HG03342 (cell line): ENCODE measurements at regions not wholly inside any gene's neighbourhood (a gene's known extent, or its start where the extent isn't known, plus 50 kb on each side); places are given as distances from the start of the nearest gene placed in this dataset.
"Not testable (repeated sequence)": the region's sequence is repeated elsewhere in the genome, so short reads cannot be mapped to it uniquely, and the experiment has no call there.

Experiments
- ATAC-seq: cut with Tn5 transposase; IDR thresholded peaks from one replicate; pipeline ENCODE4 v1.9.1; 2021; ENCODE audit warnings: mild to moderate bottlenecking, moderate library complexity; ENCODE audit not compliant: unreplicated experiment

DNA sequence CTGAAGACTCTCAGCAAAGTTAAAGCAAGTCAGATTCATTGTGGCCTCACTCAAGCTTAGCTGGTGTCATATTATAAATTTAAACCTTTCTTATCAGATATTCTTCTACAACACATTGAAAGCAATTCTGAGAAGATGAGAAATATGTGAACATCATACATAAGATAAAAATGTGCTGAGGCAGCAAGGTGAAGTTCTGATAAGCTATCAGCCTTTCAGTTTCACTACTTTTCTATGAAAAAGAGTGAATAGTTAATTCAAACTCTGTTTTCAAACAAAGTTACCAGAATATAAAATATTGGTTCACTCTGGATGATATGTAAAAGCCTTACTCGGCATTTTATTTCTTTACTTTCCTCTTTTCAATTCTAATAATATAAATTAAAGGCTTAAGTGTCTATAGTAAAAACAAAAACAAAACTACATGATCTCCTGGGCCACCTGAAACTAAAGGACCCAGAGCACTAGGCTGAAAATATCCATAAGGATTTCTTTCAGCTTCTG is 824.4 kb downstream of the MTRR start:
- no peak for ATAC-seq

- no peak for ATAC-seq
These were observed 825.6 kb downstream of the MTRR start for GRCh38 chr5:8694545-8694944.

- ATAC-seq = no peak
These were observed 827.2 kb downstream of the MTRR start for GRCh38 chr5:8695902-8696845.

DNA sequence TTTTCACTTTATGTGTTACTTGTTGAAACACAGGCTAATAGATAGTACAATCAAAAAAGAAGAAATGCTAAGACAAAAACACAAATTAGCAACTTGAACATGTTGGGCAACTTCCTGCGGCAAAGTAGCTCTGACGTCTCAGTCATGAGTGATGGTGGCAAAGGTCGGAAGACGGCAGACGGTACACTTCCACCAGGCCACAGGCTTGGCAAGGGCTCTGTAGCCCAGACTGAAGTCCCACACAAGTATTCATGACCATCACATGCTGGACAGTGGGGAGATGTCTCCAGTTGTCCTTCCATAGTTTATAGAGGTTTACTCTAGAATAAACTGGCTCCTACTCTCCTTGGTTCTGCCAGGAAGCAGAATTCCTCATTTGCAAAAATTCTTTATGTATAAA is 831.3 kb downstream of the MTRR start:
- ATAC-seq = no peak

- ATAC-seq = no peak
These were observed 831.7 kb downstream of the MTRR start for GRCh38 chr5:8700671-8701070.

DNA sequence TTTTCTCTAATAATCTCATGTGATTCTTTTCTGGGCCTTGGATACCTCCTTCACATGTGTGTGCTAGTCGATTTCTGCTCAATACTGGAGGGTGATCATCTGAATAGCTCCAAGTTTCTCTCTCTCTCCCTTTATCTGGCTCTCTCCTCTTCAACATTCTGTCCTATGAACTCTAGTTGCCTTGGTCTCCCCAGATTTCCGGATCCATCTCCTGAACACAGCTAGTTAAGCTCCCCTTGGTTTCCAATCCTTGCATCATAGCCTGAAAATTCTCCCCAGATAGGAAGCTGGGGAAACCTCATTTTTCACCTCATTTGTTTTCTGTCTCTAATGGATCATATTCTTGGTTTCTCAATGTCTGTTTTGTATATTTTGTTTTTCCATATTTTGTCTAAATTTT is 832.3 kb downstream of the MTRR start:
- ATAC-seq = no peak

GRCh38 chr5:8710426-8710930 is 835.4 kb downstream of the SEMA5A start:
- no peak for ATAC-seq

- ATAC-seq = no peak
These were observed 831.7 kb downstream of the SEMA5A start for GRCh38 chr5:8714198-8714597.

- no peak for ATAC-seq
These were observed 831.0 kb downstream of the SEMA5A start for GRCh38 chr5:8714861-8715260.

- no peak for ATAC-seq
These were observed 826.1 kb downstream of the SEMA5A start for GRCh38 chr5:8719796-8720195.

- ATAC-seq = no peak
These were observed 825.4 kb downstream of the SEMA5A start for GRCh38 chr5:8720506-8720905.

DNA sequence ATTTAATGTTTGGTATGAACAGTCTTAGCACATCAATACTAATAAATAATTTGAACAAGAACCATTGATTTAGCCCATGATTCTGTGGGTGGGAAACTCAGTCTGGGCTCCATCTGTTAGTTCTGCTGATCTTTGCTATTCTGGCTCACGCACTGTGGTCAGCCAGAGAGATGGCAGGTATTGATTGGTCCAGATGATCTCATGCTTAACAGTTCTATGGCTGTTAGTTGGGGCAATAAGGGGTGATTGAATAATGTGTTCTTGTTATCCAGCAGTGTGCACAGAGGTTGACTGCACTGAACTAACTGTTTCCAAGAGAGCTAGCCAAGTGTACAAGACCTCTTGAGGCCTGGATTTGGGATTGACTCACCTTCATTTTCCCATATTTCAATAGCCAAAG is 824.3 kb downstream of the SEMA5A start:
- no peak for ATAC-seq

GRCh38 chr5:8726383-8727036 is 819.4 kb downstream of the SEMA5A start:
- no peak for ATAC-seq

DNA sequence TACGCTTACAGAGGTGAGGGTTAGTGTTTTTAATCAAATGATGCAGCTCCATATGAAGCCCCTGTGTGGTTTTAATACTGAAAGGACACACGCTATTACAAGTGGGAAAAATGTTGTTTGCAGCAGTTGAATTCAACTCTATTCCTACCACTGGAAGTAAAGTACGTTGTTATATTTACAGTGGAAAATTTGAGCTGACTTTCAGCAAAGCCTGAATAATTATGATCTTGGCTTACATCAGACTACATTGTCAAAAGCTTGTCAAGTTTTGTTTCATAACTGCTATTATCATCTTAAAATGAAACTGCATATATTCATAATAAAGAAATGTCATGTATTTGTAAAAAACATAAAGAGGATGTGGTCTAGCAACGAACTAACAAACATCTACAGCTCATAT is 818.5 kb downstream of the SEMA5A start:
- no peak for ATAC-seq

- no peak for ATAC-seq
These were observed 816.4 kb downstream of the SEMA5A start for GRCh38 chr5:8729437-8729836.

DNA sequence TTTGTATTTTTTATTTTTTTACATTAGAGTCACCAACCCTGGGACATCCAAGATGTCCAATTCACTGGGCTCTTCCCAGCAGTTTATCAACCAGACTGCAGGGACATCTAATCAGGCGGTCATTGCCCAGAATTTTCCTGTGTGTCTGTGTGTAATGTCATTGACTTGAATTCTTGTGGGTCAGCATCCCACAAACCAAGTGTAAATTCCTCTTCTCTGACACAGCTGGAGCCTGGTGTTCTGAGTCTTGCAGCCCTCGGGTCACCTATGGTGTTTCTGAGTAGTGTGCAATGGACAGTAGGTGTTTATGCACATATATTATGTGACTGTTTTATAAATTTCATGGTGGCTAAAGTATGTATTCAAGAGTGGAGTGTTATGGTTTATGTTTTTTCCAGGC is 815.7 kb downstream of the SEMA5A start:
- ATAC-seq = no peak

GRCh38 chr5:8731110-8731509 is 814.8 kb downstream of the SEMA5A start:
- ATAC-seq = not testable (repeated sequence)

GRCh38 chr5:8740595-8740994 is 805.3 kb downstream of the SEMA5A start:
- no peak for ATAC-seq

DNA sequence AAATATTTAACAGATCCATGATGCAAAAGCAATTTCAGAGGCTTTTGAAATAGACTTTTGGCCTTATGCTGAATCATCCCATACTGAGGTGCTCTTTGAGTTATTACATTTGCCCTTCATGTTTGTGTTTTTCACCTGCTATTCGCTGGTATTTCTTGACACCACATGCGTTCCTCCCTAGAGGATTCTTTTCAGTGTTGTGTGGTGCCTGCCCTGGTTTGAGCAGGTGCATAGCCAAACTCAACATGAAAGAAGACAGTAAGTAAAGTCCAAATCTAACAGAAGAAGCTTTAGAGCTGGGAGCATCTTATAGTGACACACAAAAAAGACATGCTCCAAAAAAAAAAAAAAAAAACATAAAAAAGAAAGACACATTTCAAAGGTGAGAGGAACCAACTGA is 796.3 kb downstream of the SEMA5A start:
- ATAC-seq = no peak

GRCh38 chr5:8750100-8750499 is 795.8 kb downstream of the SEMA5A start:
- no peak for ATAC-seq

- ATAC-seq = no peak
These were observed 793.9 kb downstream of the SEMA5A start for GRCh38 chr5:8751971-8752370.

- no peak for ATAC-seq
These were observed 793.3 kb downstream of the SEMA5A start for GRCh38 chr5:8752595-8752994.
